ENCODE measurements at regions not wholly inside any gene's neighbourhood (a gene's known extent, or its start where the extent isn't known, plus 50 kb on each side); places are given as distances from the start of the nearest gene placed in this dataset.

DNA sequence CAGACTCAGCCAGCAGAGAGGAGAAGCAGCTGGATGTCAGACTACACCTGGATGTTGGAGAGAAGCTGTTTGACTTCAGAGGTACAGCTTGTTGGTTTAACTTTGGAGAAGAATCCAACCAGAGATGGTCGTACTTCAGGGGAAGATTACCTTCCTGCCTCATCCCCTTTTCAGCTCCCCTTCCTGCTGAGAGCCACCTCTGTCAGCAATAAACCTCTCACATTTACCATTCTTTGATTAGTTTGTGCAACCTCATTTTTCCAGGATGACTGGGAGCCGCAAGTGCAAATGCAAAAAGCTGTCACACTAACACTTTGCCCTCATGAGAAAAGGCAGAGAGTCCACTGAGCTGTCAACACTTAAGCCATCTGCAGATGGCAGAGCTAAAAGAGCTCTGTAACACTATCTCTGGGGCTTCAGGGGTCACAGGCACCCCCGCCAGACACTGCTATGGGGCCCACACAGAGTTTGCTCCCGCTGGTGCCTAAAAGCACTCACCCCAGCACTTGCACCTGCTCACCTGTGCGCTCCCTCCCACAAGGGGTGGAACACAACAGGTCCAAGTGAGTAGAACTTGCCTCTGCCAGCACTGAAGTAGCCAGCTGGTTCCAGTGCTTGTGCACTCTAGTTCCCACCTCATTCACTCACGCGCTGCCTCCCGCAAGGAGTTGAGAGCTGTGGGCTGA is 391.7 kb downstream of the METTL4 start:
- TF ChIP-seq, protein P1, sequence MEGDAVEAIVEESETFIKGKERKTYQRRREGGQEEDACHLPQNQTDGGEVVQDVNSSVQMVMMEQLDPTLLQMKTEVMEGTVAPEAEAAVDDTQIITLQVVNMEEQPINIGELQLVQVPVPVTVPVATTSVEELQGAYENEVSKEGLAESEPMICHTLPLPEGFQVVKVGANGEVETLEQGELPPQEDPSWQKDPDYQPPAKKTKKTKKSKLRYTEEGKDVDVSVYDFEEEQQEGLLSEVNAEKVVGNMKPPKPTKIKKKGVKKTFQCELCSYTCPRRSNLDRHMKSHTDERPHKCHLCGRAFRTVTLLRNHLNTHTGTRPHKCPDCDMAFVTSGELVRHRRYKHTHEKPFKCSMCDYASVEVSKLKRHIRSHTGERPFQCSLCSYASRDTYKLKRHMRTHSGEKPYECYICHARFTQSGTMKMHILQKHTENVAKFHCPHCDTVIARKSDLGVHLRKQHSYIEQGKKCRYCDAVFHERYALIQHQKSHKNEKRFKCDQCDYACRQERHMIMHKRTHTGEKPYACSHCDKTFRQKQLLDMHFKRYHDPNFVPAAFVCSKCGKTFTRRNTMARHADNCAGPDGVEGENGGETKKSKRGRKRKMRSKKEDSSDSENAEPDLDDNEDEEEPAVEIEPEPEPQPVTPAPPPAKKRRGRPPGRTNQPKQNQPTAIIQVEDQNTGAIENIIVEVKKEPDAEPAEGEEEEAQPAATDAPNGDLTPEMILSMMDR (IDR thresholded peaks at IDR 0.05), result no peak
- TF ChIP-seq POLR2A (IDR thresholded peaks at IDR 0.05) (no peak), POLR2AphosphoS5 (IDR thresholded peaks at IDR 0.05) (no peak)

Measured in stomach (tissue), 4 donors.